Astrocyte (in vitro differentiated cells and primary cell): ENCODE measurements at regions not wholly inside any gene's neighbourhood (a gene's known extent, or its start where the extent isn't known, plus 50 kb on each side); places are given as distances from the start of the nearest gene placed in this dataset.

ENCODE experiments used
- EZH2 ChIP-seq: IDR thresholded peaks from 2 replicates; pipeline ENCODE4 v1.6.1; 2012; ENCODE audit warnings: mild to moderate bottlenecking, low read length, inconsistent platforms; ENCODE audit not compliant: insufficient read depth
- TF ChIP-seq, protein P1 (sequence below): IDR thresholded peaks from 2 replicates; pipeline ENCODE4 v1.5.1; 2011; ENCODE audit warnings: low read depth, mild to moderate bottlenecking, inconsistent platforms, low read length, moderate library complexity; ENCODE audit not compliant: insufficient read depth

DNA sequence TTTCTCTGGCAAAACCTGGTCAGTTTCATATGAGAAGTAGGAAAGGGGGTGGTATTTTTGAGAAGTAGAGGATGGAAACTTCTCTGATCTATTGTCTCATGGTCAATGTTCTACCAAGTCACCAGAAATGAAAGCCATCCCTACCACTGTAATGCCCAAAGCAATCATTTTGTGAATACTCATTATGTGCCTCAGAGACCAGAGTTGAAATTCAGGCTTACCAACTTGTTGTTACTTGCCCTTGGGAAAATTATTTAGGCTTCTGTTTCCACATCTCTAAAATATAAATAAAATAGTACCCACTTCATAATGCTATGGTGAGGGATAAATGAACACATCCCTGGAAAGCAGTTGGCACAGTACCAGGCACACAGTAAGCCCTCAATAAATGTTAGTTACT lies 723.7 kb upstream of the TBX3 start:
- TF ChIP-seq, protein P1, sequence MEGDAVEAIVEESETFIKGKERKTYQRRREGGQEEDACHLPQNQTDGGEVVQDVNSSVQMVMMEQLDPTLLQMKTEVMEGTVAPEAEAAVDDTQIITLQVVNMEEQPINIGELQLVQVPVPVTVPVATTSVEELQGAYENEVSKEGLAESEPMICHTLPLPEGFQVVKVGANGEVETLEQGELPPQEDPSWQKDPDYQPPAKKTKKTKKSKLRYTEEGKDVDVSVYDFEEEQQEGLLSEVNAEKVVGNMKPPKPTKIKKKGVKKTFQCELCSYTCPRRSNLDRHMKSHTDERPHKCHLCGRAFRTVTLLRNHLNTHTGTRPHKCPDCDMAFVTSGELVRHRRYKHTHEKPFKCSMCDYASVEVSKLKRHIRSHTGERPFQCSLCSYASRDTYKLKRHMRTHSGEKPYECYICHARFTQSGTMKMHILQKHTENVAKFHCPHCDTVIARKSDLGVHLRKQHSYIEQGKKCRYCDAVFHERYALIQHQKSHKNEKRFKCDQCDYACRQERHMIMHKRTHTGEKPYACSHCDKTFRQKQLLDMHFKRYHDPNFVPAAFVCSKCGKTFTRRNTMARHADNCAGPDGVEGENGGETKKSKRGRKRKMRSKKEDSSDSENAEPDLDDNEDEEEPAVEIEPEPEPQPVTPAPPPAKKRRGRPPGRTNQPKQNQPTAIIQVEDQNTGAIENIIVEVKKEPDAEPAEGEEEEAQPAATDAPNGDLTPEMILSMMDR, result no peak
- no peak for TF ChIP-seq EZH2
